ENCODE measurements at regions not wholly inside any gene's neighbourhood (a gene's known extent, or its start where the extent isn't known, plus 50 kb on each side); places are given as distances from the start of the nearest gene placed in this dataset.

DNA sequence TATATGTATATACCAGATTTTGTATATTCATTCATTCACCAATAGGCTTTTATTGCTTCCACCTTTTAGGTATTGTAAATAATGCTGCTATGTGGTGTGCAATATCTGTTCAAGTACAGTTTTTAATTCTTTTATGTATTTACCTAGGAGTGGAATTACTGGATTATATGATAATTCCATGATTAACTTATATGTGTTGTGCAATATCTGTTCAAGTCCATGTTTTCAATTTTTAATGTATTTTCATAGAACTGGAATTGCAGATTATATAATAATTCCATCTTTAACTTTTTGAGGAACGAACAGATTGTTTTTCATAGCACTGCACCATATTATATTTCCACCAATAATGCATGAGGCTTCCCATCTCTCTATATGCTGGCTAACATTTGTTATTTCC is 50.6 kb upstream of the L3MBTL4 start:
- no peak for DNase-seq (ENCODE audit: low read depth)

DNA sequence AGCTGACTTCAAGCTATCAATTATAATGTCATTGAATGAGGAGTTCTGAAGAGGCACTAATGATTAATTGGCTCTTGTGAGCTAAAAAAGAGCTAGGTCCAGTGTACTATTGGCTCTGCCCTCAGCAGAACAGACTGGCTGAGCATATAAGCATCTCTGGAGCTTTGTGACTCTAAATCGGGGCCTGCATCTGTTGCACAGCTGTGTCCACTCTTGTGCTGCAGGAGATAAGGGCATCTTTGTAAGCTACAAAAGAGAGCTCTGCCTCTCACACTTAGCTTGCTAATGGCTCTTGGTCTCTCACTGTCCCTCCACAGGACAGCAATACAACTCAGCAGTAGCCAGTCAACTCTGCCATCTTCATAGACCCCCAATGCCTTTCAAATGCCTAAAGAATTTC is 61.5 kb upstream of the L3MBTL4 start:
- DNase-seq (ENCODE audit: low read depth), result no peak

DNA sequence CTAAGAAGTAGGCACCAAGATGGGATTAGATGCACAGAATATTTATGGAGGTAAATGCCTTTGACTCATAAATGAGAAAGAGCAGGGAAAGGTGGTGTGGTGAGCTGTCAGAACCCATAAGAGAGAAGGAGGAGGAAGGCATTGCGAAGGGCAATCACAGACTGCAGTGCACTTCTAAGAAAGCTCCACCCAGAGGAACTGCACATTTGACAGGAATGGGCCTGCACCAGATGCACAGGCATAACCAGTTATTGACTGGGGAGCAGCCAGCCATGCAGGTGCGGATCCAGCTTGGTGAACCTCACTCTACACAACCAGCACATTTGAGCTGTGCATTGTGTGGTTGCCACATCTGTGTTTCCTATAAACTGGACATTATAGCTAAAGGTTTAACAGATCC is 62.2 kb upstream of the L3MBTL4 start:
- no peak for DNase-seq (ENCODE audit: low read depth)

DNA sequence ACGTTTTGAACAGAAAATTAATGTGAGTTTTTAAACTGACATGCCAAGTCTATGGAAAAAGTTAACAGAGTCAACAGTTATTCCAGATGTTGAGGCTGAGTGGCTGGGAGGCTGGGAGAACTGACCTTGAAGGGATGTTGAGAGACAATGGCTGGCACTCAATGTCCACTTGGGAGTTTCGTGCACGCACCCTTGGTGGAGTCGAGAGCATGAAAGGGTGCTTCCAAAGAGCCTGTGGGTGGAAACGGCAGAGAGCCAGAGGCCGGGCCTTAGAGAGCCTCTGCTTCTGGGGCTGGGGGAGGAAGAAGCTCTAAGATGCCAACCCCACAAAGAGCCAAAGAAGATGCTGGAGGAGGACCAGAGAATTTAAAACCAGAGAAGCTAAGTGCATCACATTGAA is 63.4 kb upstream of the L3MBTL4 start:
- DNase-seq (ENCODE audit: low read depth), result no peak

DNA sequence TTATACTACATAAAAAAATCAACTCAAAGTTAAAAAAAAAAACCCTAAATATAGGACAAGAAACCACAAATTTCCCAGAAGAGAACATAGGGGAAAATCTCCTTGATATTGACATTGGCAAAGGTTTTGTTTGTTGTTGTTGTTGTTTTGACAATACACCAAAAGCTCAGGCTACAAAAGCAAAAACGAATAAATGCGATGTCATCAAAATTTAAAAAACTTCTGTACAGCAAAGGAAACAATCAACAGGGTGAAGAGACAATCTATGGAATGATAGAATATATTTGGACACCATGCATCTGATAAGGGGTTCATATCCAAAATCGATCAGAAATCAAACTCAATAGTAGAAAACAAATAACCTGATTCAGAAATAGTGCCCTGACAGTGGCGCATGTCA is 65.0 kb upstream of the L3MBTL4 start:
- no peak for DNase-seq (ENCODE audit: low read depth)

DNA sequence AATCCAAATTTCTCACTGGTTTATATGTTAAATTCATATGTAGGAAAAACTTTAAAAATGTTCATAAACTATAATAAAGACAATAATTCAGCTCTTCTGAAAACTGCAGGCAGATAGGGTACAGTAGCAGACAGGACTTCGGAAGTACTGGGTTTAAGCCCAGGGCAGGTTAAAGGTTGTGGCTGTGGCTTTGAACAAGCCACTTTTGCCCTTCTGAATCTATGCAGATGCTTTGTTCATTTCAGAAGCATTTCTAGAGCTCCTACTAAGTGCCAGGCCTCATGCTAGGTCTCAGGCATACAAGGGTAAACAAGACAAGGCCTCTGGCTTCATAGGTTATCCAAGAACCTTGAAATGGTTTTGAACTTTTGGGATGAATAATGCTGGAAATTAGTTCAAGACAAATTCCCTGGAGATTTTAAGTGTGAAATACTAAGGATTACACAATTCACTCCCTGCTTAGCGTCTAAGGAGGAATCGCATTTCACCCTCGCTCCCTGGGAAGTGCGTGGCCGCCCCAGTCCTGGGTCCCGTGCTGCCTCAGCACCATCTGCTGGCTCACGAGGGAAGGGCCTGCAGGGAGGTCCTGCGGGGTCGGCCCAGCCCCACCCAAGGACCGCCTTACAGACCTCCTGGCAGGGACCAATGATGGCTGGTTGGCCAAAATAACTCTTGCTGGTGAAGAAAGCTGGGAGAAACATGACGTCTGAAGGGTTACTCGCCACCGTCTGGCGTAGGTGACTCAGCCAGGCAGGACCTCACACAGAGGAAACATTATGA is 67.7 kb upstream of the L3MBTL4 start:
- DNase-seq (ENCODE audit: low read depth), result peak; percentile 1

DNA sequence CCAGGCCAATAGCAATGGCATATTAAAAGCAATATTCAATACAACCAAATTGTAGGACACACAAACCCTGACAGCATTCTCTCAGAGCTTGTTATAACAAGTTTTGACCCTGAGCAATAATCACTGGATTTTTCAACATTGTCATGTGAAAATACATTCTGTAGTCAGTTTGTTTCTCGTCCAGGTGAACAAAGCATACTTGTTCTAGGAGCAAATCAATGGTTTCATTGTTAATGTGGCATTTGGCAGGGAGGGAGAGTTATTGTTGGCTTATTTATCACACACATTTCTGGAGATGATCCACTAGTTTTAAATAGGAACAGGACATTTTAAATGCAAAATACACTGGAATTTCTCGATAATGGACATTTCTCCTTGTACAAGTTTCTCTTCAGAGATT is 69.9 kb upstream of the L3MBTL4 start:
- no peak for DNase-seq (ENCODE audit: low read depth)

DNA sequence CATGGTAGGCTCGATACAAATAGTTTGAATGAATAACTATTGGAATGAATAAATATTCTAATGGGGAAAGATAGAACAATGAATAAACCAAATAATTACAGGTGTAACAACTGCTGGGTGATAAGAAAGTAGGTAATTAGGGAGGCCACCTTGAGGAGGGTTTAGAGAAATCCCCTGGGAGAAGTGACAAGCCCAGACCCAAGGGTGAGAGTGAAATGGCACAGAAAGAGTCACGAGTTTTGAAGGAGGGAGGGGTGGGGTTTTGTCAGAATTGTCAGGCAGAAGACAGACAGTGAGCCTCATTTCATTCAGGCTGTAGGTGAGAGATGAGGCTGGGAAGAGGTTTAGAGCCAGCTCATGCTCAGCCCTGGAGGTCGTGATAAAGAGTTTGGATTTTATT is 71.6 kb upstream of the L3MBTL4 start:
- no peak for DNase-seq (ENCODE audit: low read depth)

DNA sequence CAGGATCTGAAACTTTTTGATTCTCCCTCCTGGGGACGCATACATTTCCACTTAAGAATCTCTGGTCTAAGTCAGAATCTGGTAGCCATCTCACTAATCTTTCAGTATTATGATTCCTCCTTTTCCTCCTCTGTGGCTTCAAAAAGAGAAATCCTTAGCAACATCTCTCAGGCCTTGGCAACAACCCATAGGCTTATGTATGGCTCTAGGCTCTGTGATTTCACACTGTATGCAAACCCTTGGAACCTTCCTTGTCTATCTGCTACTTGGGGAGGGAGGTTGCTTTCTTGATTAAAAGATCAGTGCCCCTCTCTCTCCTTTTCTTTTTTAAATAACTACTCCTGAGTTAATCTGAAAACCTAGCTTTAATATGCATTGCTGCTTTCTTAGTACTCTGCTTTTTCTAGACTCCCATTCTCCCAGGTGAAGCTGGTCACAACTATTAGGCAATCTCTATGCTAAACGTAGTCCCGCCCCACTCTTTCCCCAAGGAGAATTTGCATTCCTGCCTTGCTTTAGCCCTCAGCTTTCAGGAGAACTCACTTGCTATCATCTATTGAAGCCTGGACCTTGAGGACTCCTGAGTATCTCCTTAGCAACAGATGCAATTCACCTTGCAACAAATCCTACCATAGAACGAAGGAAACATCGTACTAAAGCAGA is 72.2 kb upstream of the L3MBTL4 start:
- DNase-seq (ENCODE audit: low read depth), result no peak

DNA sequence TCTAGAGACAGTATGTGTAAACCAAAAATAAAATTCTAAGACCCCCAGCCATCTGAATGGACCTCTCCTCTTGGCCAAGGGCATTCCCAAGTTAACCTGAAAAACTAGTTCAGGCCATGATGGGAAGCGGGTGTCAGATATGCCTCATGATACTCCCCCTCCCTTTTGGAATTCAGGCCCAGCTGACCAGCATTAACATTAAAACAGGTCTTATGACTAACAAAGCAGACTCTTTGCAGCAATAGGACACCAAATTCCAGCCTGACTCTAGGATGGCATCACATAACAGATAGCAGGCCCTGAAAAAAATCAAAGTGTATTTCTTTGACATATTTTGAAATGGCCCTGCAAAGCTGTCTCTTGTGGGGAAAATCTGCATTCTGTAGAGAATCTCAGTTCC is 73.3 kb upstream of the L3MBTL4 start:
- DNase-seq (ENCODE audit: low read depth), result no peak

DNA sequence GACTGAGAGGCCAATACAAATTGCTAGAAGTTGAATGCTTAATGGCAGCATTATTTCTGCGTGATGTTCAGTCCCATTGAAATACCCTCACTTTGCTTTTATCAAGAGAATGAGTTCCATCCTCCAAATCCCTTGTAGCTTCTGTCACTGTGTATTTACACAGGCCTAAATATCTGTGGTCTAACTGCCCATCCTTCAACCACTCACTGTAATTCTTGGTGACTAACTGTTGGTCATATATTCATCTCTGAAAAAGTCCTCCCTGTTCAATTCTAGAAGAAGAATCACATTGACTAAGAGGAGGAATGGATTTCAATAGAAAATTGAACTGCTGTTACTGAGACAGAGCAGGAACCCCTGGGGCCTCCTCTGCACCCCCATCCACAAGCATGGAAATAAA is 74.2 kb upstream of the L3MBTL4 start:
- no peak for DNase-seq (ENCODE audit: low read depth)

DNA sequence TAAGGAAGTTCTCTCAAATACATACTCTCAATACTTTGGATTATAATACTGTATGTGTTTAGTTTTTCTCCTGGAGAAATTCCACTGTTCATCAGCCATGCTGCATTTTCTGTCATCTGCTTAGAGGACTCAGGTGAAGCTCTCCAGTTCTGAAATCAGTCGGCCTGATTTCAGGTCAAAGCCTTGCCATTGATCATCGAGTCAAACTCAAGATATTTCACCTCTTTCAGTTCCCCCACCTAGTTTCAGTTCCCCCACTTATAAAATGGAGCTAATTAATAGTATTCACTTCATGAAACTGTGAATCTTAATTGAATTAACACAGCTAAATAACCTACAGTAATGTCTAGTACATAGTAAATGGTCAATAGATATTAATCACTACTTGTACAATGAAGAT is 75.3 kb upstream of the L3MBTL4 start:
- no peak for DNase-seq (ENCODE audit: low read depth)

DNA sequence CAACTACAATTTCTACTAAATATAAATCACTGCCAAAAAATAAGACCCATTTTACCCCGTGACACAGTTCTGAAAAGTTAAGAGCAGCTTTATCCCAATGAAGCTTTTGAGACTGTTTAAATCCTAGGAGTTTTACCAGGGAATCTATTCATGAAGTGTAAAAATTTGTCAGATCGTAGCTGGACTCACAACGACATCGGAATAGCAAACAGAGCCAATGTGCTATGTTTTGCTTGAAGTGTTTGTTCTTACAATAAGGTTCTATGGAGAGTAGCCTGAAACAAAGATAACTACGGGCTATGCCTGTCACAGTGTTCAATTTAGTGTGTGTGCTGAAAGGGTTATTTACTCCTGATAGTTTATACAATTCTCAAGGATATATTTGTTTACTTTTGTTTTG is 78.5 kb upstream of the L3MBTL4 start:
- no peak for DNase-seq (ENCODE audit: low read depth)

DNA sequence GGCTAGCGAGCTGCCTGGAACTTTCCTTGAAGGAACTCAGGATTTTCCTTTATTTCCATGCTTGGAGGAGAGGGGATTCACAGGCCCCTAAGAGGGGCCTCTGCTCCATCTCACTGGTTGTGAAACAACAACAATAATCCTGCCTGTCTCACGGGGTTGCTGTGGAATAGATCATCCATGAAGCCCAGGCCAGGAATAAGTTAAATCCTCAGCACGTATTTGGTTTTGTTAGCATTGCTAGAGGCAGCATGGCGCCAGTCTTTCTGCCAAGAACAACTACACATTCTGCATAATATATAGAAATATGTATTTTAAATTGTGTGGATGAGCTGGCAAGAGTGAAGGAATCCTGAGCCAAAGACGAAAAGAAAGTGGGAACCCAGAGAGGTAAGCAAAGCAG is 80.8 kb upstream of the L3MBTL4 start:
- no peak for DNase-seq (ENCODE audit: low read depth)

DNA sequence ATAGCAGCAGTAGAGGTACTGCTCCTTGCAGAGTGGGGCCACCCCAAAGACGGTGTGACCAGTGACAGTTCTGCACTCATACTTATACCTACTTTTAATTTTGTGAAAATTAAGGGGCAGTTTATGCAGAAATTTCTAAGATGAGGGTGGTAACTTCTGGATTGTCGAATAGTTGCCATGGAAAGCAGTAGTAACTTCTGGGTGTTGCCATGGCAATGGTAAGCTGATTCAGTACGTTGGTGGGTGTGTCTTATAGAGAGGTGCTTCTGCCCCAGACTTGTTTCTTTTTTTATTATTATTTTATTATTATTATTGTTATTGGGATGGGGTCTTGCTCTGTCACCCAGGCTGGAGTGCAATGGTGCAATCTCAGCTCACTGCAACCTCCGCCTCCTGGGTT is 82.8 kb upstream of the L3MBTL4 start:
- DNase-seq (ENCODE audit: low read depth), result no peak

DNA sequence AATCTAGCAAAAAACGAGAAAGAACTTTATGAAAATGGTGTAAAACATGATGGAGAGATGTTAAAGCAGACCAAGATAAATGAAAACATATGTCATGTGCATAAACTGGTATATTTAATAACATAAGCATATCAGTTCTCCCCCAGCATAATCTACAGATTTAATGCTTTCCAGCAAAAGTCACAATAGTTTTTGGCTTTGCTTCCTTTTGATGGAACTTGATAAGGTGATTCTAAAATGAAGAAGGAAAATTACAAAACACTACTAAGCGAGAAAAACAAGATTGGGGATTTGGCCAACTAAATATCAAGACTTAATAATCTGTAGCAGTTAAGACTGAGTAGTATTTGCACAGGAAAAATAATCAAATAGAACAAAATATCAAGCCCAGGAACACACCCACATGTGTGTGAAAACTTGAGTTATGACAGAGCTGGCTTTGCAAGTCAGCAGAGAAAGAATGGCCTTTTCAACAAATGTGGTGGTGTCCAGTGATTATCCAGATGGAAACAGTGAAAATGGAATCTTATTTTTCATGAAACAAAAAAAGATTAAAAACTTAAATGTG is 83.7 kb upstream of the L3MBTL4 start:
- DNase-seq (ENCODE audit: low read depth), result no peak

DNA sequence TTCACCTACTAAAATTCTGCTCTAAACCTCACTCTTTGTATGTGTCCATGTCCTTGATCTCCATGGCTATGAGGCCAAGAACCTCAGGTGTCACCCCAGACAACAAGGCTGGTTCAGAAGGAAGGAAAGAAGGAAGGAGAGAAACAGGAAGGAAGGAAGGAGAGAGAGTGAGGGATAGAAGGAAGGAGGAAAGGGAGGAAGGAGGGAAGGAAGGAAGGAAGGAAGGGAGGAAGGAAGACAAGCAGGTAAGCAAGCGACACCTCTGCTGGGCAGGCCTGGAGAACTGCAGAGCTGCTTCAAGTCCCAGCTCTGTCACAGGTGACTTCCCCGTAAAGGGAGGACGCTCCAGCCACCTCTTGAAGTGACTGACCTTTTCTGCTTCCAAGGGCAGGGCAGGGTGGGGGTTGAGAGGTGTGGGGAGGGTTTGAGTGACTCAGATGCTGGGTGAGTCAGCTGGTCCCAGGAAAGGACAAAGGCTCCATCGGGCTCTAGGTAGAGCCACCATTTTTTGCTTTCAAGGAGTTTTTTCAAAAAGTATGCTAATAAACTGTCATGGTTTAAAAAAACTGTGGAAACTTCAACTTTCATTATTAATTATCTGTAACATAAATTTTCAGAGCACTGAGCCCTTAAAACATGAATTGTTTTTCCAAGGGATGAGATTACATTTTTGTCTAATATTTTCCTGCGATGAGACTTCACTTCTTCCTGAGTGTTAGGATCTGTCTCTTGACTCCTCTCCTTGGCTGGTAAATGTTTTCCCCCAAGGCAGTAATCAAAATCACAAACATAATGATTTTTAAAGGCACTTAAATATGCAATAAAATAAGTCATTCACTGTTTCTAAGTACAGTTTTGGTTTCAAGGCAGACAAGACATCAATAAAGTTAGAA is 90.1 kb upstream of the L3MBTL4 start:
- DNase-seq (ENCODE audit: low read depth), result peak; percentile 0

DNA sequence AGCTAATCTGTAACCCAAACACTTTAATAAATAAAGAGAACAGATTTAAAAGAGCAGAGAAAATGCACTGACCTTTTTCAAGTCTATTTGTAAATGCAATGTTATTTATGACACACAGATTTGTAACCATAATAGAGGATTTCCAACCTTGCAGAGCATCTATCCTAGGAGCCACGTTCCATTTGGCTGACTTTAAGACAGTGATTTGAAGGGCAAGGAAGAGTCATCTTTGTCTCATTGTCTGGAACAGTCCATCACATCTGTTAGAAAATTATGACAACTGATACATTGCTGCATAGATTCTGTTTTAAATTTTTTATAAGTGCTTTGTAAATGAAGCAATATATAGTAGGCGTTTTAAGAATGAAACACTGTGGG is 90.8 kb upstream of the L3MBTL4 start:
- DNase-seq (ENCODE audit: low read depth), result no peak

DNA sequence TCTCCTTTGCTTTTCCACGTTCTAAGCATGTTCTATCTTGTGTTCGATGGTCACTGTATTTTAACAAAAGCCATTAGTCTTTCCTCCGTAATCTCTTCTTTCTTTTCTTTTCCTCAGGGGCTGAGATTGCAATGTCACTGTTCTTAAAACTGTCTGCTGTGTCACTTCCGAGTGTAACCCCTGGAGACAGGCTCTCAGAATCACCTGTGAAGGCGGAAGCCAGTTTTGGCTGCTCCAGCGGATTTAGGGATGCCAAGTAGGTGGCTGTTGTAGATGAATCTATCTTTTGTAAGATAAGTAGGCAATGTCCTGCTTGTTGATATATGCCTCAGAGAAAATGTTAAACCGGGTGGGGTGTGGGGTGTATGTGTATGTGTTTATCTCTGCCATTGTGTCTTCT is 94.7 kb upstream of the L3MBTL4 start:
- DNase-seq (ENCODE audit: low read depth), result no peak

DNA sequence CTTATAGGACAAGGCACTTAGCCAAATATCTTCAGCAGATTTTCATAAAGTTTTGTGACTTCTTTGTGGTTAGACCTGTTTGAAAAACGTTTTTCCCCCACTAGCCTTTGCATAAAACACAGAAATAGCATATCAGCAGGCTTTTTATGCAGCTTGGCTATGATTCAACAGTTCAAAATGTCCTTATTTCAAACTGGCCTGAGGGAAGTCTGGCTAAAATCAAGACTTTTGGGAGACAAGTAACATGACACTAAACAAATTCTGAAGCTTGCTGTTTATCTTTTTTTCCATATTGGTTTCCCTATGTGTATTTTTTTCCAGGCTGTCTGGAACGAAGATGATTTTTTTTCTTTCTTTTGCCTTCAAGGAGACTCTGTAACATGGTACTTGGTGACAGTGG is 95.1 kb upstream of the L3MBTL4 start:
- DNase-seq (ENCODE audit: low read depth), result peak; percentile 3

DNA sequence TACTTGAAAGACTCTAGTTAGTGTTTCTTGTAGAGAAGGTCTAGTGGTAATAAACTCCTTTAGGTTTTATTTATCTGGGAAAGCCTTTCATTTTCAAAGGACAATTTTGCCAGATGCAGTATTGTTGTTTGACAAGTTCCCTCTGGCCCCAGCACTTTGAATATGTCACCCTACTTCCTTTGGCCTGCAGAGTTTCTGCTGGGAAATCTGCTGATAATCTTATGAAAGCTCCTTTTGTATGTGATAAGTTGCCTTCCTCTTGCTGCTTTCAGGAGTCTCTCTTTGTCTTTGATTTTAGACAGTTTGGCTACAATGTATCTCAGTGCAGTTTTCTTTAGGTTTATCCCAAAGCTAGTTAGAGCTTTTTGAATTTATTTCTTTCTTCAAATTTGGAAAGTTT is 106.2 kb upstream of the L3MBTL4 start:
- DNase-seq (ENCODE audit: low read depth), result no peak

DNA sequence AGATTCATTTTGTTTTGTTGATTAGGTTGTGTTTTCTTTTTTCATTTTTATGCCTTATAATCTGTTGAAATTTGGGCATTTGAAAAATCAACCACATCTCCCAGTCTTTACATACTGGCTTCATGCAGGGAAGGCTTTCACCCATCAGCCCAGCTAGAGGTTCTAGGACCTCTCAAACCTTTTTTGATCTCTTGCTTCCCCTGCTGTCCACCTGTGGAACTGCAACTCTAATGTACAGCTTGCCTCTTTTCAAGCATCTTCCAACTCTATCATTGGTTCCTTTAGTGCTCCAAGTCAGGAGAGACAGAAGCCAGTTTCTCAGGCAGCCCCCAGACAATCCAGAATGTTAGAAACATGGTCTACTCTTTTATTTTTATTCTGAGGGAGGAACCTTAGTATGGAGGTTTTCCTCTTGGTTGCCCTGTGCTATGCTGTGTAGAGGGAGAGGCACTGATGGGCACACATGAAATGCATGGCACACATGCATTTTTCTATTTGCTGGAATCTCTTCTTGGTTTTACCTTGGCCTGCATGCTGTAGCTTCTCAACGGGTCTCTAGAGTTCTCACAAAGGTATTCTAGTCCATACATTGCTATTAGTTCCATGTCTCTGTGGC is 107.2 kb upstream of the L3MBTL4 start:
- DNase-seq (ENCODE audit: low read depth), result peak; percentile 23
